ENCODE measurements at regions not wholly inside any gene's neighbourhood (a gene's known extent, or its start where the extent isn't known, plus 50 kb on each side); places are given as distances from the start of the nearest gene placed in this dataset.

DNA sequence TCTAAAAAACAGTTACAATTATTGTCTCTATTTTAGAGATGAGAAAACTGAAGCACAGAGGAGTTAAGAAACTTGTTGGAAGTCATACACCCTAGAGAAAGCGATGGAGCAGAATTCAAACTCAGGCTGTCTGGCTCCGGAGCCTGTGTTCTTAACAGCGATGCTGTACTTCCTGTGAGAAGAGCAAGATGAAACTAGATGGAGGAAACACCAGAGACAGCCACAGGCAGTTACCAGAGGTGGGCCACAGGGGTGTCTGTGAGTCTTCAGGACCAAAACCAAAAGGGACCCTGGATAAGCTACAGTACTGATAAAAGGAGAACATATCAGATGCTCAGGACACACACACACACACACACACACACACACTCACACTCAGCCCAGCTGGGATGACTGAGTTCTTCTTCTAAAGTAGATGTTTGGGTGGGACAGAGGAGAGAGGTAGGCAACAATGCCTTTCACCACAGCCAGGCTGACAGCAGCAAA, 289.2 kb downstream of the FZD1 start:
- no peak for TF ChIP-seq ZNF239 (tag by site-specific recombination; IDR thresholded peaks at IDR 0.05)
- no peak for TF ChIP-seq MEIS1 (CRISPR knock-in tag; IDR thresholded peaks at IDR 0.05; ENCODE audit: borderline replicate concordance)
